ENCODE measurements at regions not wholly inside any gene's neighbourhood (a gene's known extent, or its start where the extent isn't known, plus 50 kb on each side); places are given as distances from the start of the nearest gene placed in this dataset.

DNA sequence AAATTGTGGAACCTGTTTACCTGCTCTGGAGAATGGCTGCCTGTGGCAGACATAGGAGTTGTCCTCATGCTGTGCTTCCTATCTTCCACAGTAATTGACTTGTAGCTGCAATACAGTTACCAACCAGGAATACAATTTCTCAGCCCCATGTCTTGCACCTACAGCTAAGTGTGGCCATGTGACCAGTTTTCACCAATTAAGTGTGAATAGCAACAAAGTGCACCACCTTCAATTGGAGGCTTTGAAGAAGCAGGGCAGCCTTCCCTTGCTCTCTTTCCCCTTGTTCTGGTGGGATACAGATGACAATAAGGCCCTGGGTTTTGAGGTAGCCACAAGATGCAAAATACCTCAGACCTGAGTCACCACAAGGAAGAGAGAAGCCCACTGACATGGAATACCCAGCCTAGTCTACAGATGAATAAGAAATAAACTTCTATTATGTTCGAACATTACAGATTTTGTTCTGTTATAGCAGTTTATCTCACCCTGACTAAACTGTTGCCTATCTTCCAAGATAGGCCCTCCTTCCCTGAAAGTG is 70.2 kb upstream of the S1PR1 start:
- no peak overlapping the region for H2AFZ ChIP-seq (ENCODE audit: low read depth, low read length)
- no peak for TF ChIP-seq EZH2phosphoT487 (IDR thresholded peaks at IDR 0.05; ENCODE audit: low read depth)
- TF ChIP-seq, protein P1, sequence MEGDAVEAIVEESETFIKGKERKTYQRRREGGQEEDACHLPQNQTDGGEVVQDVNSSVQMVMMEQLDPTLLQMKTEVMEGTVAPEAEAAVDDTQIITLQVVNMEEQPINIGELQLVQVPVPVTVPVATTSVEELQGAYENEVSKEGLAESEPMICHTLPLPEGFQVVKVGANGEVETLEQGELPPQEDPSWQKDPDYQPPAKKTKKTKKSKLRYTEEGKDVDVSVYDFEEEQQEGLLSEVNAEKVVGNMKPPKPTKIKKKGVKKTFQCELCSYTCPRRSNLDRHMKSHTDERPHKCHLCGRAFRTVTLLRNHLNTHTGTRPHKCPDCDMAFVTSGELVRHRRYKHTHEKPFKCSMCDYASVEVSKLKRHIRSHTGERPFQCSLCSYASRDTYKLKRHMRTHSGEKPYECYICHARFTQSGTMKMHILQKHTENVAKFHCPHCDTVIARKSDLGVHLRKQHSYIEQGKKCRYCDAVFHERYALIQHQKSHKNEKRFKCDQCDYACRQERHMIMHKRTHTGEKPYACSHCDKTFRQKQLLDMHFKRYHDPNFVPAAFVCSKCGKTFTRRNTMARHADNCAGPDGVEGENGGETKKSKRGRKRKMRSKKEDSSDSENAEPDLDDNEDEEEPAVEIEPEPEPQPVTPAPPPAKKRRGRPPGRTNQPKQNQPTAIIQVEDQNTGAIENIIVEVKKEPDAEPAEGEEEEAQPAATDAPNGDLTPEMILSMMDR (IDR thresholded peaks at IDR 0.05; ENCODE audit: low read depth, low read length) = no peak

GRCh38 chr1:101165954-101166353 is 70.9 kb upstream of the S1PR1 start:
- TF ChIP-seq, protein P1 (IDR thresholded peaks at IDR 0.05; ENCODE audit: low read depth, low read length) = no peak
- TF ChIP-seq EZH2phosphoT487 (IDR thresholded peaks at IDR 0.05; ENCODE audit: low read depth) = no peak
- no peak overlapping the region for H3K4me2 ChIP-seq (ENCODE audit: low read length)
- no peak overlapping the region for H2AFZ ChIP-seq (ENCODE audit: low read depth, low read length)

More for the DNA sequence above, 70.2 kb upstream of the S1PR1 start:
- Histone ChIP-seq H3K36me3 (replicated peaks; ENCODE audit: low read depth, low read length) (no peaks in the 10 kb centered on the region), H3K9me3 (ENCODE audit: insufficient read depth, low read length) (no peaks in the 10 kb centered on the region), H3K4me2 (ENCODE audit: low read length) (no peak overlapping the region), H4K20me1 (ENCODE audit: insufficient read depth, low read length) (no peaks in the 10 kb centered on the region), H3K9ac (ENCODE audit: low read length) (no peak overlapping the region), H3K4me1 (ENCODE audit: low read length) (peaks cover 11% of the 10 kb centered on the region), H3K27me3 (ENCODE audit: low read depth, low read length) (no peaks in the 10 kb centered on the region), H3K27ac (ENCODE audit: low read length) (no peak overlapping the region), H3K79me2 (ENCODE audit: low read length) (no peaks in the 10 kb centered on the region), H3K4me3 (ENCODE audit: low read length) (no peak overlapping the region)

DNA sequence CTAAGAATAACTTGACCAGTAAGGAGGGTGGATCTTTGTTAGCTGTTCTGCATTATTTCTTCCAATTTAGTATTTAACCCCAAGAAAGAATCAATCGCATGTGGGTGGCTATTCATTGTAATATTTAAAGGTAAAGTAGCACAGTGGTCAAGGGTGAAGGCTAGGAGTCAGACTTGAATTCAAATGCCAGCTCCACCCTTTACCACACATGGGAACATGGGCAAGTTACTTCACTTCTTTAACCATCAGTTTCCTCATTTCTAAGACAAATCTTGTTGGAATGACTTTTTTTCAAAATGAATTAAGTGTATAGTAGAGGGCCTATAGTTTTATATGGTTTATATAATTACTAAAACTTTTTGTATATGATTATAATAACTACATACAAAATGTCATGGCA is 71.3 kb upstream of the S1PR1 start:
- no peak overlapping the region for H2AFZ ChIP-seq (ENCODE audit: low read depth, low read length)
- no peaks in the 10 kb centered on the region for H3K36me3 ChIP-seq (replicated peaks; ENCODE audit: low read depth, low read length)

More at GRCh38 chr1:101165954-101166353, 70.9 kb upstream of the S1PR1 start:
- H4K20me1 ChIP-seq (ENCODE audit: insufficient read depth, low read length) = no peaks in the 10 kb centered on the region
- no peak overlapping the region for H3K4me3 ChIP-seq (ENCODE audit: low read length)
- peaks cover 11% of the 10 kb centered on the region for H3K4me1 ChIP-seq (ENCODE audit: low read length)
- H3K79me2 ChIP-seq (ENCODE audit: low read length) = no peaks in the 10 kb centered on the region
- H3K27me3 ChIP-seq (ENCODE audit: low read depth, low read length) = no peaks in the 10 kb centered on the region
- H3K9ac ChIP-seq (ENCODE audit: low read length) = no peak overlapping the region
- H3K36me3 ChIP-seq (replicated peaks; ENCODE audit: low read depth, low read length) = no peaks in the 10 kb centered on the region
- no peaks in the 10 kb centered on the region for H3K9me3 ChIP-seq (ENCODE audit: insufficient read depth, low read length)
- H3K27ac ChIP-seq (ENCODE audit: low read length) = no peak overlapping the region

GRCh38 chr1:101164776-101165175 is 72.0 kb upstream of the S1PR1 start:
- Histone ChIP-seq H3K9me3 (ENCODE audit: insufficient read depth, low read length) (no peaks in the 10 kb centered on the region), H3K27me3 (ENCODE audit: low read depth, low read length) (no peaks in the 10 kb centered on the region), H3K9ac (ENCODE audit: low read length) (no peak overlapping the region), H2AFZ (ENCODE audit: low read depth, low read length) (no peak overlapping the region), H4K20me1 (ENCODE audit: insufficient read depth, low read length) (no peaks in the 10 kb centered on the region), H3K36me3 (replicated peaks; ENCODE audit: low read depth, low read length) (no peaks in the 10 kb centered on the region), H3K4me3 (ENCODE audit: low read length) (no peak overlapping the region), H3K79me2 (ENCODE audit: low read length) (no peaks in the 10 kb centered on the region), H3K4me2 (ENCODE audit: low read length) (no peak overlapping the region), H3K4me1 (ENCODE audit: low read length) (peaks cover 11% of the 10 kb centered on the region), H3K27ac (ENCODE audit: low read length) (no peak overlapping the region)
- no peak for TF ChIP-seq EZH2phosphoT487 (IDR thresholded peaks at IDR 0.05; ENCODE audit: low read depth)

More for the DNA sequence above, 71.3 kb upstream of the S1PR1 start:
- no peak overlapping the region for H3K4me2 ChIP-seq (ENCODE audit: low read length)
- no peak overlapping the region for H3K4me3 ChIP-seq (ENCODE audit: low read length)
- H3K9ac ChIP-seq (ENCODE audit: low read length) = no peak overlapping the region
- H3K9me3 ChIP-seq (ENCODE audit: insufficient read depth, low read length) = no peaks in the 10 kb centered on the region
- no peaks in the 10 kb centered on the region for H3K27me3 ChIP-seq (ENCODE audit: low read depth, low read length)
- peaks cover 11% of the 10 kb centered on the region for H3K4me1 ChIP-seq (ENCODE audit: low read length)
- TF ChIP-seq, protein P1 (IDR thresholded peaks at IDR 0.05; ENCODE audit: low read depth, low read length) = no peak
- TF ChIP-seq EZH2phosphoT487 (IDR thresholded peaks at IDR 0.05; ENCODE audit: low read depth) = no peak
- H3K27ac ChIP-seq (ENCODE audit: low read length) = no peak overlapping the region
- no peaks in the 10 kb centered on the region for H4K20me1 ChIP-seq (ENCODE audit: insufficient read depth, low read length)
- H3K79me2 ChIP-seq (ENCODE audit: low read length) = no peaks in the 10 kb centered on the region
